Ascending aorta (tissue), 2 donors: ENCODE measurements at regions not wholly inside any gene's neighbourhood (a gene's known extent, or its start where the extent isn't known, plus 50 kb on each side); places are given as distances from the start of the nearest gene placed in this dataset.

ENCODE experiments used
- DNase-seq, 2 donors: peaks; one replicate each; pipeline ENCODE4 v3.0.0-alpha.2; 2019; ENCODE audit warnings: low spot score in 2 of 2
- H3K27ac ChIP-seq, 2 donors: fragments of 200-600 bp; sonication (generic); one replicate each; pipeline ENCODE4 v1.5.1; 2016 to 2017; ENCODE audit warnings: mild to moderate bottlenecking in 1 of 2
- H3K27me3 ChIP-seq: fragments of 200-600 bp; sonication (generic); one replicate; pipeline ENCODE4 v1.5.1; 2017
- H3K36me3 ChIP-seq, 2 donors: fragments of 200-600 bp; sonication (generic); one replicate each; pipeline ENCODE4 v1.5.1; 2016
- H3K4me1 ChIP-seq, 2 donors: fragments of 200-600 bp; sonication (generic); one replicate each; pipeline ENCODE4 v1.5.1; 2016 to 2017; ENCODE audit warnings: mild to moderate bottlenecking in 1 of 2
- H3K4me3 ChIP-seq, 2 donors: fragments of 200-600 bp; sonication (generic); one replicate each; pipeline ENCODE4 v1.5.1; 2016 to 2017; ENCODE audit warnings: mild to moderate bottlenecking in 1 of 2
- H3K9me3 ChIP-seq, 2 donors: fragments of 200-600 bp; sonication (generic); one replicate each; pipeline ENCODE4 v1.5.1; 2016
- intact Hi-C: fragments of 100-400 bp; cut with DNase I; formaldehyde crosslinking; loops from one replicate; pipeline ENCODE4 v1.15.1; 2023
- TF ChIP-seq, protein P1 (sequence below), 3 experiments: fragments of 200-600 bp in 2 of 3; fragments of 450-650 bp in 1 of 3; sonication (generic) in 2 of 3; IDR thresholded peaks; one replicate each; pipeline ENCODE4 v1.5.1; 2016 to 2019; ENCODE audit warnings: antibody characterized with exemption in 3 of 3, mild to moderate bottlenecking in 1 of 3, moderate library complexity in 1 of 3

DNA sequence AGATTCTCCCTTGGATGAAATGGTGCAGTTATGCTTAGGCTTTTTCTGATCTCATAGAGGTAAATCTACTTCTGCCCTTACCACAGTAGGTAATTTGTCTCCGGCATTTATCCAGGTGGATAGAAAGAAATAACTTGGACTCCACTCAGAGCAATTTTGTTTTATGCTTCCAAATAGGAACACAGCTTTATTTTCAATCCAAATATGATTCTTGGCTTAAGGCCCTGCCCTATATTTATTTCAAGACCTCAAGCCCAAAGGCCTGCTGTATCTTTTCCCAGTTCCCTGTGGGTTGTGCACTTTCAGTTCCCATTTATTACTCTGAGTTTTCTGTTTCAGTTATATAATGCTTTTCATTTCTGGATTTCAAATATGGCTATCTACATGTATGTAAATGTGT lies 274.2 kb upstream of the SMC2 start:
- Histone ChIP-seq H3K4me3 (no peak overlapping the region), H3K9me3 (no peaks in the 10 kb centered on the region), H3K36me3 (no peaks in the 10 kb centered on the region), H3K4me1 (no peaks in the 10 kb centered on the region), H3K27ac (no peak overlapping the region), H3K27me3 (no peaks in the 10 kb centered on the region)
- intact Hi-C loops, result no loop called here
- TF ChIP-seq, protein P1, sequence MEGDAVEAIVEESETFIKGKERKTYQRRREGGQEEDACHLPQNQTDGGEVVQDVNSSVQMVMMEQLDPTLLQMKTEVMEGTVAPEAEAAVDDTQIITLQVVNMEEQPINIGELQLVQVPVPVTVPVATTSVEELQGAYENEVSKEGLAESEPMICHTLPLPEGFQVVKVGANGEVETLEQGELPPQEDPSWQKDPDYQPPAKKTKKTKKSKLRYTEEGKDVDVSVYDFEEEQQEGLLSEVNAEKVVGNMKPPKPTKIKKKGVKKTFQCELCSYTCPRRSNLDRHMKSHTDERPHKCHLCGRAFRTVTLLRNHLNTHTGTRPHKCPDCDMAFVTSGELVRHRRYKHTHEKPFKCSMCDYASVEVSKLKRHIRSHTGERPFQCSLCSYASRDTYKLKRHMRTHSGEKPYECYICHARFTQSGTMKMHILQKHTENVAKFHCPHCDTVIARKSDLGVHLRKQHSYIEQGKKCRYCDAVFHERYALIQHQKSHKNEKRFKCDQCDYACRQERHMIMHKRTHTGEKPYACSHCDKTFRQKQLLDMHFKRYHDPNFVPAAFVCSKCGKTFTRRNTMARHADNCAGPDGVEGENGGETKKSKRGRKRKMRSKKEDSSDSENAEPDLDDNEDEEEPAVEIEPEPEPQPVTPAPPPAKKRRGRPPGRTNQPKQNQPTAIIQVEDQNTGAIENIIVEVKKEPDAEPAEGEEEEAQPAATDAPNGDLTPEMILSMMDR (IDR thresholded peaks at IDR 0.05), result no peak
- DNase-seq, result no peak

DNA sequence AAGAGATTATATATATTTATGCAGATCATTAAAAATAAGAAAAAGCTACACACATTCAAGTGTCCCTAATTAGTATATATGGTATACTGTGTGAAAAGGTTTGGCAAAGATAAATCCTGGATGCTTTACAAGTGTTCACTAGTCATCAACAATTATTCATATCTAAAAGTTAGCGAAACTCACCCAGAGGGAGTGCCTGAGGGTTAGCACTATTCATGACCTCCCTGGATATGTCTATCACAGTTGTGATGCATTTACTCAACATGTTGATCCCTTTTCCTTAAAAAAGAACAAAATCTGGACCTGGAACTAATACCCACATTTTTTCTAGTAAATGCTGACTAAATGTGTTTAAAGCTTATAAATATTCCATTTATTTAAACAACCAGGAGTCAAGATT lies 273.0 kb upstream of the SMC2 start:
- Histone ChIP-seq H3K36me3 (no peaks in the 10 kb centered on the region), H3K4me1 (no peaks in the 10 kb centered on the region), H3K4me3 (no peak overlapping the region), H3K27ac (no peak overlapping the region), H3K27me3 (no peaks in the 10 kb centered on the region), H3K9me3 (no peaks in the 10 kb centered on the region)
- TF ChIP-seq, protein P1 (IDR thresholded peaks at IDR 0.05), result no peak
- DNase-seq, result no peak
- intact Hi-C loops, result no loop called here

DNA sequence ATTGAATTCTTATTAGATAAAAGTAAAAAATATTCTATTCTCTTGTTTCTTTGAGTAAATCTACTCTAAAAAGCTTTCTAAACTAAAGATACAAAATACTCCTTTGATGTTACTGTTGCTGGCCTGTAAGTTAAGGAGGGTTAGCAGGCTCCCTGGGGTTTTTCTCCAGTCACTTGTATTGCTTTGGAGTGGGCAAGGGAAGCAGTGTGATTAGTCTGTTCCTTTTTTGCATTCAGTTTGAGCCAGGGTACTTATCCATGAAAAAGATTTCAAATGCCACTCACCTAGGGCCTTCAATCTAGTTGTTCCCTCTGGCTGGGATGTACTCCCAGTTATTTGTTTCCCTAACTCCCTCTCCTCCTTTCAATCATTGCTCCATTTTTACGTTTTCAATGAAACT lies 256.2 kb upstream of the SMC2 start:
- no peaks in the 10 kb centered on the region for H3K27me3 ChIP-seq
- intact Hi-C loops, result no loop called here
- no peaks in the 10 kb centered on the region for H3K36me3 ChIP-seq
- H3K9me3 ChIP-seq, result no peaks in the 10 kb centered on the region
- TF ChIP-seq, protein P1 (IDR thresholded peaks at IDR 0.05), result no peak
- H3K4me1 ChIP-seq, result no peaks in the 10 kb centered on the region
- no peak overlapping the region for H3K4me3 ChIP-seq
- no peak for DNase-seq
- H3K27ac ChIP-seq, result no peak overlapping the region

DNA sequence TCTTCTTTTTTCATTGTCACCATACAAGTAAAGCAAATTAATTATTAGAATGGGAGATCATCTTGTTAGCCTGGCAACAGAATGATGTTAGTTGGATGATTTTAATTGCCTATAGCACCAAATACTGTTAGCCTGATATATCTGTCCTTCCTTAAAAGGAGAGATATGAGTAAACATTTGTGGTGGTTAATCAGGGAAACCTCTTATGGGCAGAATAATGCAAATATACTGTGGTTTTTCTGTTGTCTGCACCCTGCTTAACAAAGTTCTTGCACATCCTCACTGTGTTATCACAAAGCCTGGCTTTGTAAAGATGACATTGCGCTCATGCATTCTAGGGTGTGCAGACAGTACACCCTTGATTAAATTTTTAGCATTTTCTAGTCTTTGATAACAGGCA lies 254.9 kb upstream of the SMC2 start:
- Histone ChIP-seq H3K4me1 (no peaks in the 10 kb centered on the region), H3K27ac (no peak overlapping the region), H3K36me3 (no peaks in the 10 kb centered on the region), H3K27me3 (no peaks in the 10 kb centered on the region), H3K9me3 (peaks cover 0 to under 1% of the 10 kb centered on the region in 2 donors), H3K4me3 (no peak overlapping the region)
- intact Hi-C loops, result no loop called here
- DNase-seq, result no peak
- TF ChIP-seq, protein P1 (IDR thresholded peaks at IDR 0.05), result no peak

DNA sequence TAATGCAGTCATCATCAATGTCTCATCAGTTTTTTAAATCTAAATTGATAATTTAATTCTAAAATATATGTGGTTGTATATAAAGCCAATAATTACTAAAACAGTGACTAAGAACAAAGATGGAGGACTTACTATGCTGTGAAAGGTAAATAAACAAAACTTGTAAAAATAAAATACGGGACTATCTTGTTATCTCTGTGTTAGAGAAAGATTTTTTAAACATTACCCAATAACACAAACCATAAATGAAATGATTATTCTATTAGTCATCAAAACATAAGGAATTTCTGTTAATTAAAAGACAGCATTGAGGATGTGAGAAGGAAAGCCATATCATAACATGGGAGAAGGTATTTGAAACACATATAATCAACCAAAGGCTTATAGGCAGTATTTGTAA lies 226.2 kb upstream of the SMC2 start:
- H3K4me3 ChIP-seq, result no peak overlapping the region
- no peaks in the 10 kb centered on the region for H3K9me3 ChIP-seq
- no peaks in the 10 kb centered on the region for H3K27me3 ChIP-seq
- TF ChIP-seq, protein P1 (IDR thresholded peaks at IDR 0.05), result no peak
- no peaks in the 10 kb centered on the region for H3K36me3 ChIP-seq
- H3K27ac ChIP-seq, result no peak overlapping the region
- DNase-seq, result no peak
- intact Hi-C loops, result no loop called here
- no peaks in the 10 kb centered on the region for H3K4me1 ChIP-seq

DNA sequence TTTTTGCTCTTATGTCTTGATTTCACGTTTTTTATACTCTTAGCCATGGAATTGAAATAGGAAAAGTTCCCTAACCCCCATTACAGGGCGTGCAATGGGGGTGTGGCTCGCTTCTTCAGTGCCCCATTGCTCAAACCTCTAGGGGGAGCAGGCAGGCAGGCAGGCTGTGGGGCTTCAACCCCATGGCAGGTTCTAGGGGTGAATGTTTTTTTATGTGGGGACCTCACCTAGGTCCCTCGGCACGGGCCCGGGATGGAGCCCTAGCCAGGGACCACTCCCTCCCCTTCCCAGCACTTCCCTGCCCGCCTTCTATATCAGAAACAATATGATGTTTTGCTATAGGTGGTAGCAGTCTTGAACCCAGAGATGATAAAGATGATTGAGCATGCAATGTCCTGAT lies 221.3 kb upstream of the SMC2 start:
- TF ChIP-seq, protein P1 (IDR thresholded peaks at IDR 0.05), result no peak
- H3K36me3 ChIP-seq, result no peaks in the 10 kb centered on the region
- no peak overlapping the region for H3K4me3 ChIP-seq
- H3K4me1 ChIP-seq, result no peaks in the 10 kb centered on the region
- DNase-seq, result no peak
- H3K27ac ChIP-seq, result no peak overlapping the region
- intact Hi-C loops, result no loop called here
- no peaks in the 10 kb centered on the region for H3K9me3 ChIP-seq
- H3K27me3 ChIP-seq, result no peaks in the 10 kb centered on the region
